GM19372 (cell line): ENCODE measurements at regions not wholly inside any gene's neighbourhood (a gene's known extent, or its start where the extent isn't known, plus 50 kb on each side); places are given as distances from the start of the nearest gene placed in this dataset.
"Not testable (repeated sequence)": the region's sequence is repeated elsewhere in the genome, so short reads cannot be mapped to it uniquely, and the experiment has no call there.

ENCODE experiments used
- ATAC-seq: cut with Tn5 transposase; IDR thresholded peaks from one replicate; pipeline ENCODE4 v1.9.1; 2021; ENCODE audit warnings: mild to moderate bottlenecking, low read depth, moderate library complexity; ENCODE audit not compliant: unreplicated experiment

DNA sequence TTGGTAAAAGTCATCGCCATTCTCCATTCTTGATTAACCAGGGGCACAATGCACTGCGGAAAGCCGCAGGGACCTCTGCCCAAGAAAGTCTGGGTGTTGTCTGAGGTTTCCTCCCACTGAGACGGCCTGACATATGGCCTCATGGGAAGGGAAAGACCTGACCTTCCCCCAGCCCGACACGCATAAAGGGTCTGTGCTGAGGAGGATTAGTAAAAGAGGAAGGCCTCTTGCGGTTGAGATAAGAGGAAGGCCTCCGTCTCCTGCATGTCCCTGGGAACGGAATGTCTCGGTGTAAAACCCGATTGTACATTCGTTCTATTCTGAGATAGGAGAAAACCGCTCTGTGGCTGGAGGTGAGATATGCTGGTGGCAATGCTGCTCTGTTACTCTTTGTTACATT, 704.3 kb upstream of the NECTIN3 start:
- not testable (repeated sequence) for ATAC-seq

DNA sequence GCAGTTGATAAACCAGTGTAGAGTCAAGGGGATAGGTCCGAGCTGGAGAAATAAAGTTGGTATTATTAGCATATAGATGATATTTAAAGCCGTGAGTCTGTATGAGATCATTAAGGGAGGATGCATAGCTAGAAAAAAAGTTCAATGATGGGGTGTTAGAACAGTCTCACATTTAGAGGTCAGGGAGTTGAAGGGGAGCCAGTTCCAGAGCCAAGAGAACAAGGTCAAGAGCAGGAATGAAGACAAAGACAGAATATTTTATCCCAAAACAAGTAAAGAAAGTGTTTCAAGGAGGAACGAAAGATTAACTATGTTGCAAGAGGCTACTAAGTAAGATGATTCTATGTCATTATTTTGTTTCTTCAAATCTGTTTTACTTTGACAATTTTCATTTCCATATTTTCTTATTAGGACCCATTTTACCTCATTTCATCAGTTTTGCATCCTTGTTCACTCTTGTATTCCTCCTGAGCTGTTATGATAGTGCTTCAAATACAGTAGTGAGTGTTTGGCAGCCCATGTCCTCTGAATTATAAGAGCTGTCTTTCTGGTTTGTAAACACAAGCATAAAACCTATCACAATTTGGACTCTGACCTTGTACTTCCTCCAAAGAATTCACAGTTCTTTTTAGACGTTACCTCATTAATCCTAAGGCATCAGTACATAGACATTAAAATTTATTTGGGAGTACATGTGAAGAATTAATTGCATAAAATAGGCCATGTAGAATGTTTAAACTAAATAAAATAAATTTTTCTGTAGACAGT, 695.7 kb upstream of the NECTIN3 start:
- ATAC-seq: no peak

DNA sequence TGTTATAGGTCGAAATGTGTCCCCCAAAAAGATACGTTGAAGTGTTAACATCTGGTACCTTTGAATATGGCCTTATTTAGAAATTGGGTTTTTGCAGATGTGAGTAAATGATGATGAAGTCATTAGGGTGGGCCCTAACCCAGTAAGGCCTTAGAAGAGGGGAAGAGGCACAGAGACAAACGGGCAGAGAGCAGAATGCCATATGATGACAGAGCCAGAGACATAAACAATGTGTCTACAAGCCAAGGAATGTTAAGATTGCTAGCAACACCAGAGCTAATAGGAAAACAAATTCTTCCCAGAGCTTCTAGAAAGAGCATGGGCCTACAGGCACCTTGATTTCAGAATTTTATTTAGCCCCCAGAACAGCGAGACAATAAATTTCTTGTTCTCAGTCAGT, 693.1 kb upstream of the NECTIN3 start:
- ATAC-seq: no peak

DNA sequence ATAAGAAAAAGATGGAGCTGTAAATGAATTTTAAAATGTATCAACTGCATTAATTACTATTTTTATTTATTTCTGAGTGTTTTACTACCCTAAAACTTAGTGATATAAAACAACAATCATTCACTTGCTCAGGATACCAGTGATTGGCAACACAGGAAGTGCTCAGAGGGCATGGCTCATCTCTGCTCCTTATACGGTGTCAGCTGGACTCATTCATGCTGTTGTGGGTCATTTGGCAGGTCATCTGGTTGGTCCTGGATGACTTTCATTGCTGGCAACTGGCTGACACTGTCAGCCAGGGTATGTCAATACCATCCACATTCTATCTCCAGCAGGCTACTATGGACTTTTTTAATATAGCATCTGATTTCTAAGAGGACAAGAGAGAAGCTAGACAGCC, 689.6 kb upstream of the NECTIN3 start:
- ATAC-seq: no peak

DNA sequence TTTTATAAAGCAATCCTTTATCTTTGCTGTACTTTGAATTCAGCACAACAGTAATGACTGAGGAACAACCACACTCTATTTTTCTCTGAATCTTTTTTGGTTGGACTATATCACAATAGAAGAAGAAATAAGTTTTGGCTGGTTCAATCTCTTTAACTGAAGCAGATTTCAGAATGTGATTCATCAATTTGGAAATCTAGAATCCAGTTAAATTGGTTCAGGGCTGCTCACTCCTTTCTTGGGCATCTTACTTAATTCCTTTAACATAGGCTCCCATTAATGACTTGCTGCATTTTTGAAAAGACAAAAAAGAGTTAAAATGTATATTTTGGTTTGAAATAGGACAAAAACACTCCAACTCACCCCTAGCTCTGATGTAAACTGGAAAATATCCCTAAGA, 688.3 kb upstream of the NECTIN3 start:
- ATAC-seq: no peak

DNA sequence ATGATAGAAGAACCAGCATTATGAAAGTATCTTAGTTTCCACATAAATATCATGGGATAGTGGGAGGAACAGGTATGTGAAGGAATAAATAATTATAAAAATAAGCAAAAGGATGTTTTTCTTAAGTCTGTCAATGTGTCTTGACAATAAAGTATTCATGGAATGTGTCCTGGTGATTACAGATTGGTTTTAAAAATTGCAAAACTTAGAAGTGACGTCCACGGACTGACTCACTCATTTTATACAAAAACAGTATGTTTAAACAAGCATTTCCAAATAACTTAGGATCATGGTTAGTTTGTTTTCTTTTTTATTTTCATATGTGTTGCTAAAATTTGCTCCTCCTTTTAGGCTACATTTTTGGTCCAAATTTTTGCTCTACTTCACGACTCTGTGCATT, 687.0 kb upstream of the NECTIN3 start:
- ATAC-seq: no peak

DNA sequence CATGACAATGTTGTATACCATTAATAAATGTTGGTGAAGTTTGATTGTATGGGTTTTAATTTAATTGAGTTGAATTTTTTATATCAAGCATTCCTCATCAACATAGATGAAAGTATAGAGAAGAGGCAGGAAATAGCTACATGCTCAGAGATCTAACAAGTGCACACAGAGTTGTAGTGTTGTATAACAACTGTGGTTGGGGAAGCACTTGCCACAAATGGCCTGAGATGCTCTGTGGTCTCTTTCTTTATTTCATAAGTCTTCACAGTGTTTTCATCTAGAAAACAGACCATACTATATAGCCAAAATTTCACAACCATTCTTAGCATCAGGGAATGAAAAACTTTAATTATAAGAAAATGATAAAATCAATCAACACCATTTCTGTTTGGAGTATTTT, 682.6 kb upstream of the NECTIN3 start:
- ATAC-seq: no peak

DNA sequence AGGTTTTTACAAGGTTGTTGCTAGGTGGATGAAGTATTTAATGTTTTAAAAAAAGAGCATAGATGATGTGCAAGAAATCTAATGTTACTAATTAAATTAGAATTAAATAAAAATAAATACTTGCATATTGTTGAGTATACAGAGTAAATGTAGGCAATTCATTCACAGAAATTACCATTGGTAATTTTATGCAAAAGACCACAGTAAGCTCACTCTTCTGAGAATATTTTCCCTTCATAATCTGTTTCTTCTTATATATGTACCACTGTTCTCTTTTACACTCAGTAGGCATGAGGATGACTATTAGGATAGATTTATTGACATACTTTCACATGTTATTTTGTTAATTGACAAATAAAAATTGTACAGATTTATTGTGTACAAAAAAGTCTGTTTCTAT, 681.2 kb upstream of the NECTIN3 start:
- ATAC-seq: no peak

DNA sequence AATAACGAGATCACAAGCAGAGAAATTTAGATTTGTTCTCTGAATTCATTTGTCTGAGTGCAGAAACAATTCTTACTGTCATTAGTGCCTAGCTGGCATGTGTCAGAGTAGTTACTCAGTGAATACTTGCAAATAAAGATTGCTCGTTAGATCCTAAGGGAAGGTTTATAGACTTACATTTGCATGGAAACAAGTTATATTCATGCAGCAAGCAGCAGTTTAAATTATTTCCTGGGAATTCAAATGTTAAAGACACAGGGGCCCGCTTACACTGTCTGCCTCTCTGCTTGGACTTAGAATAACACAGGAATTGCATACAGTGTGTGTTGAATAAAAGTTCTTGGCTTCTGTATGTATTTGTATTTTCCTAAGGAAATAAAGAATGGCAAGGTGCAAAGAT, 680.6 kb upstream of the NECTIN3 start:
- no peak for ATAC-seq

DNA sequence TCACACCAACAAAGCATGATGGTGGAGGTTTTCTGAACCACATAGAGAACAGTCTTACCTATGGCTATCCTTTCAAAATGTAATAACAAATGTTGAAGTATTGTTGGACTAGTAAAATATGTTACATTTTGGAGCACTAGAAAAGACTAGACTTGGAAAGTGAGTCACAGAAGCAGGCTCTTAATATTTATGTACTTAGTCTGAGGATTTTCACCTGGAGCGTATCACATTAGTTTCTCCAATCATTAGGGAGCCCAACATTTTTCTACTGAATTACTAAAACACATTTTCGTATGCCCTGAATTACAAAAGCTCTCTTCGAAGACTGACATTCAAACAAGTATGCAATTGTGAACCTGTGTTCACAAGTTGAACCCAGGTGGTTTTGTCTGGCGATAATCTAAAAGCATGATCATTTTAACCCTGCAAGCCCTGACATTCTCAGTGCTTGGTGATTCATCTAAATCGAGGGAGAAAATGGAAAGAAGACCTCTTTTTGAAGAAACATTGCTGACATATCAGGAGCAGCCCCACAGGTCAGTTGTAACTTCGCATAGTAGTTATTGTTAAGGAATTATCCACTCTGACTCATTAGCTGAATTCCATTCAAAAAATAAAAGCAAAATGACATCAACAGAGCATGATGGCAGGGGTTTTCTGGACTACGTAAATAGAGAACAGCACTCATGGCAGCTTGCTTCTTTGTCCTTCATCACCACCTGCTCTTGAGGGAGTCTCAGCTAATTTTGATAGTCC, 679.8 kb upstream of the NECTIN3 start:
- ATAC-seq: no peak

DNA sequence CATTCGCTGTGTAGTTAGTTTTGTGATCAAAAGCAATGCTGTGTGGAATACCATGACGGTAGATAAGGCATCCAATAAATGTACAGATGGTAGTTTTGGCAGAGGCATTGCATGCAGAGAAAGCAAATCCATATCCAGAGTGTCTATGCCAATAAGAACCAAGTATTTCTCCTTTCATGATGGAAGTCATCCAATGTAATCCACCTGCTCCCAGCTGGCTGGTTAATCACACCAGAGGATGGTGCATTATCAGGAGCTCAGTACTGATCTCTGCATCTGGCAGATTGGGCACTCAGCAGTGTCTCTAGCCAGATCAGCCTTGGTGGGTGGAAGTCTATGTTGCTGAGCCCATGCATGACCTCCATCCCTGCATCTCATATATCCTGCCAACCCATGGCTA, 677.7 kb upstream of the NECTIN3 start:
- no peak for ATAC-seq

DNA sequence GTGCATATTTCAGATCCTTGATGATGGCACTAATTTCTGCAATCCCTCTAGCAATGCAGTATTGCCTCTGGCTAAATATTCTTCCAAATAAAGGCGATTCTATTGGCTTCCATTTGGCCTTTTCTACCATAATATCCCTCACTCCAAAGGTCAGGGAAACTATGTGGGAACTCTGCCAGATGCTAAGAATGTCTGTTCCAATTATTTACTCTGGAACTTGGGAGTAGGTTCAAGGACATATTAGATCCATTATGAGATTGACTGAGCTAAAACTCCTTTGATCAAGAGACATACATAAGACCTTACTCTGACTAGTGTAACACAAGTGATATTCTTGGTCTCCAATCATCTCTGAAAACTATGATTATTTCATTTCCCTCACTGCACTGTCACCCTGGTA, 674.5 kb upstream of the NECTIN3 start:
- ATAC-seq: no peak

DNA sequence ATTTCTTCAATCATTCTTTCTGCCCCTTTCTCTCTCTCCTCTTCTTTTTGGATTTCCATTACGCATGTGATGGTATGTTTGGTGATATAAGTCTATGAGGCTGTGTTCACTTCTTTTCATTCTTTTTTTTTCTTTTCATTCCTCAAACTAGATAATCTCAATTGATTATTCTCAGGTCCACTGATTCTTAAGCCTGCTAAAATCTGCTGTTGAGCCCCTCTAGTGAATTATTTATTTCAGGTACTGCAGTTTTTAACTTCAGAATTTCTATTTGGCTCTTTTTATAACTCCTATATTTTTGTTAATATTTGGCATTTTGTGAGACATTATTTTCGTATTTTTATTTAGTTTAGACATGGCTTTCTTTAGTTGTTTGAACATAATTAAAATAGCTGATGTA, 671.3 kb upstream of the NECTIN3 start:
- ATAC-seq: no peak

DNA sequence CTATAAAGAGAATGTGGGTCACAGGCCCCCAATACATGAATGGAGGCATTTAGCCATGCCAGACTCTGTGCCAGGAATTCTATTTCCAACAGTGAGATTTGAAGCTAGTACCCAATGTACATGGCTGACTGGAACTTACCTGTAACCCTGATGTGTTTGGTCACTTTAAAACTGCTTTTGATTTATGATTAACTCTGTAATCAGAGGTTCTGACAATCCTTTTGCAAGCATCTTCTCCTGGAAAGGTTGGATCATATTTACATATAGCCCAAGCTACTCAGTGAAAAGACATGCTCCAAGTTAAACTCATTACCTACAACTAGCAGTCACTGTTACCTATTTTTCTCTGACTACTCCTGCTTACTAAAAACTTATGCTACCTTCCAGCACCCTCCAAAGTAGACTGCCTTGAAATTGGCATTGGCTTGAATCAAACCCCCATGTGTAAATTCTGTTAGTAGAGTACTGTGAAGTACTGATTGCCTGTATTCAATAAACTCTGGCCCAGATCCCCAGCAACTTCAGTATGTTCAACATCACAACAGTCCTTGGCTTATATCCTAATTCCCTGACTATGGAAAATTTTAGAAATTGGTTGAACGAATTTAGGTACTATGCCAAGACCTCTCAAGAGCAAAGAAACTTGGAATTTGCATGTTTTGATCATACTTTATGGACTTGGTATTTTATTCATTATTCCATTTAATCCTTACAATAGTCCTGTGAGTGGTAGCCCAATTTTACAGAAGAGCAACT, 665.6 kb upstream of the NECTIN3 start:
- ATAC-seq: no peak

DNA sequence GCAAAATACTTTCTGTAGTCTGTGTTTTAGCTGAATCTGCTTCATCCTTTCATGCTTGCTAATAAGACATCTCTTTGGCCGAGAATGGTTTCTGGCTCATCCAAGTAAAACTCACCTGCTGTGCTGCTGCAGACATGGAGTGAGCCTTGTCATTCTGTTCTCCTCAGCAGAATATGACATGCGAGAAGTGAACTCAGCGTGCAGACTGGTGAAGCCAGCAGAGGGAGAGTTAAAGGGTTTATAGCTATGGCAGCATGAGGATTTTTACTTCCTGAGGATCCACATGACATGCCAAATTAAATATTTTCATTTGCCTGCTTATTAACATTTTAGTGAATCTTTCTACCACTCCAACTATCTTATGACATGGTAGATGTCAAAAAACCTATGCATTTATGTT, 658.4 kb upstream of the NECTIN3 start:
- no peak for ATAC-seq

DNA sequence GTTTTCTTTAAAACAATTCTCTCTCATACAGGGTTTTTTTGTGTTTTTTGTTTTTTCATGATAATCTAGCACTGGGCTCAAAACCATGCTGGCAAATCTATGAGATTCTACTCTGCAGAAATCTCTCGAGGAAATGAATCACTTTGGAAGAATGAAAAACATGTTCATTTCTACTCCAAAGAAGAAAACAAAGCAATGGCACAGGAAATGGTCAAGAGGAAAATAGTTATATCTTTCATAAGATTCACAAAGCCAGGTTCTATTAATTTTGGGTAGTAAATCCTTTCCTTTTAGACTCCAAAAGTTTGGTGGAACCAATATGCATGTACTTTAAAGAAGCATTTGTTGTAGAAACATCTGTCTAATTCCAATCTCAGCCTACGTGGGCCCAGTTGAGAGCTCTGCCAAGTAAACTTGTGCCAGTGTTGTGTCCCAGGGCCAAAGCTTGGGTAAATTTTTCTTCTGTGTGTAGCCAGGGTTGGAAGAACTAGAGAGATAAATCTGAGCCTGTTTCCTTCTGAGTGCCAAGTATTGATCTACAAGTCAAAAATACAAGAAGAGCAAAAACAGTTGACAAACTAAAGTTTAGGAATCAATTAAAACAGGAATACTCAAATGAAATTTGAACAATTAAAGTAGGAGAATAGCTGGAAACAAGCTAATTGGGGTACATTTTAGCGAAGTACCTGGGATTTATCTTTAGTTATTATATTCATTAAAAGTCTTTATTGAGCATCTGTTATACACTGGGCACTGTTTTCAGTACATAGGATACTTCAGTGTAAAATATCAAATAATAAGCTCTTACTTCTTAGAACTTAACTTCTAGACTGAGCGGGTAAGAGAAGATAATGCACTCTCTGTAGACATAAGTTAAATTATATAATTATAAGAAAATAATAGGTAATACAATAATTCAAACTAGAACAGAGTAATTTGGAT, 657.5 kb upstream of the NECTIN3 start:
- ATAC-seq: no peak

DNA sequence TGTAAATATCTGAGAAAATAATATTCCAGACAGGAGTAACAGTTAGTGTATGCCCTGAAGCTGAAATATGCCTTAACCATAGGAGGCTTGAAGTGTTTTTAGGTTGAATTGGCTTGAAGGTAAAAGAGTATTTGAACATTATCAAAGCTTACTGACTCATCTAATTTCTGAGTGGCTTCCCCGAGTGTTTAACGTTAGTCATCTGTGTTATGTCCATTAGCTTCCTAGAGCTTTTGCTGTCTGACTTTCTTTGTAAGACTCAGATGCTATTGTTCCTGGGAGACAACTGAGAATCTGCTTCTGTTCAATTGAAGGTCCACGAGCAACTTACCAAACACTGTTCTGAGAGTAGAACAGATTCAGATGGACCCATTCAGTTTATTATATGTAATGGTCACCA, 656.8 kb upstream of the NECTIN3 start:
- no peak for ATAC-seq

DNA sequence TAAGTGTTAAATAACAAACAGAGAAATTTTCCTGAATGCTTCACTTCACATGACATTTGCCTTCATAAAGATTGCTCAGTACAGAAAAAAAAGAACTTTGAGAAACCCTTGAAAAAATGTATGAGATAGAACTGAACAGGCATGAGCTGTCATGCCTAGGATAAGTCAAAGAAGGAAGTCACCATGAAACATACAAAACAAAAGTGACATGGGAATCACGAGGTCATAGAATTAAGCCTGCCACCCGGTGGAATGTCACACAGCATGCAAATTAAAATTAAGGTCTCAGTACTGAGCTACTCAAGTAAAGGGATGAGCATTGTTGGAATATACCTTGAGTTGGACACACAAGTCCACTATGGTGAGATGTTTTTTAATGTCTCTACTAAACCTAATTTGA, 652.5 kb upstream of the NECTIN3 start:
- ATAC-seq: no peak

DNA sequence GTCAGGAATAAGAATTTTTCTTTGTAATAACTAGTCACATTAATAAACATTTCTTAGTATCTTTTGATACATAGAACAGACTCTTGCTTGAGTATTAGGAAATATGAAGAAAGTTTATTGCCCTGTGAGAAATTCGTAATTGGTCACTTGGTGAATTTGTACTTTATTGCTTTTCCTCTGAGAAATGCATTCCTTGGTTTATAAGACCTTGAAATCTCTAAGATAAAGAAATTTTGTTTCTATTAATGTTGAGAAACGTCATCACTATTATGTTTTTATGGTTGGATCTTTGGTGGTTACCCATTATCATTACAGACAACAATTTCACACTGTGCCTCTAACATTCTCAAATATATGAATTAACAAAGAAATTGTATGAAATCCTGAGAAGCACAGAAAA, 652.0 kb upstream of the NECTIN3 start:
- ATAC-seq: no peak

DNA sequence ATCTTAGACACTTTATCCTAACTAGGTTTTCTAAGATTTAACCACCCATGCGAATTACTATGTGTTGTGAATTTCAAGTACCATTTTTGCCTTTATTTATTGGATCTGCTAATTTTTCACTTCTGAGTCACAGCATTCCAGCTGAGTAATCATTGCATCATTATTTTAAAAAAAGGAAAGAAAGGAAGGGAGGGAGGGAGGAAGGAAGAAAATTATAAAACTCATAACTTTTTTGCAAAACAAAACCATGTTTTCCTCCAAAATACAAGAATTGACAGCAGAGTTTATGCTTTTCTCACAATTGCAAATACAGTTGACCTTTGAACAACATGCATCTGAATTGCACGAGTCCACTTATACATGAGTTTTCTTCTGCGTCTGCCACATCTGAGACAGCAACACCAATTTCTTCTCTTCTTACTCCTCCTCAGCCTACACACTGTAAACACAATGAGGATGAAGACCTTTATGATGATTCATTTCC, 651.4 kb upstream of the NECTIN3 start:
- ATAC-seq: no peak
